CD14-positive monocyte (primary cell): ENCODE measurements at regions not wholly inside any gene's neighbourhood (a gene's known extent, or its start where the extent isn't known, plus 50 kb on each side); places are given as distances from the start of the nearest gene placed in this dataset.

Experiments
- DNase-seq, 3 donors: peaks; one replicate each; pipeline ENCODE4 v3.0.0-alpha.2; 2011 to 2022
- H2AFZ ChIP-seq: 2 replicates; pipeline ENCODE4 v1.6.0; 2012; ENCODE audit warnings: mild to moderate bottlenecking, low read depth, low read length, inconsistent platforms; ENCODE audit not compliant: insufficient read depth, poor library complexity, severe bottlenecking
- H3K27ac ChIP-seq, 2 donors: 1 replicate in 1 of 2; 2 replicates in 1 of 2; pipeline ENCODE4 v1.5.1; 2012 to 2013; ENCODE audit warnings: low read length in 2 of 2, control low read depth in 1 of 2, inconsistent platforms in 1 of 2, low read depth in 1 of 2, mild to moderate bottlenecking in 1 of 2
- H3K27me3 ChIP-seq, 2 donors: one replicate each; pipeline versions ENCODE4 v1.6.0 to v1.6.1; 2011 to 2013; ENCODE audit warnings: low read length in 2 of 2; ENCODE audit not compliant: control insufficient read depth in 2 of 2, insufficient read depth in 2 of 2
- H3K36me3 ChIP-seq, 2 donors: replicated peaks in 1 of 2; 1 replicate in 1 of 2; 2 replicates in 1 of 2; pipeline versions ENCODE4 v1.5.1 to v1.6.1; 2012 to 2013; ENCODE audit warnings: low read length in 2 of 2, control low read depth in 1 of 2, inconsistent platforms in 1 of 2, mild to moderate bottlenecking in 1 of 2; ENCODE audit not compliant: insufficient read depth in 2 of 2, control insufficient read depth in 1 of 2
- H3K4me1 ChIP-seq, 2 donors: 1 replicate in 1 of 2; 2 replicates in 1 of 2; pipeline versions ENCODE4 v1.5.1 to v1.6.1; 2012 to 2013; ENCODE audit warnings: low read length in 2 of 2, control low read depth in 1 of 2, inconsistent platforms in 1 of 2, mild to moderate bottlenecking in 1 of 2, moderate library complexity in 1 of 2; ENCODE audit not compliant: insufficient read depth in 2 of 2, control insufficient read depth in 1 of 2
- H3K4me2 ChIP-seq: replicated peaks from 2 replicates; pipeline ENCODE3; 2012; ENCODE audit warnings: low read length, moderate library complexity, mild to moderate bottlenecking; ENCODE audit not compliant: poor library complexity, severe bottlenecking; ENCODE audit errors: extremely low read depth
- H3K4me3 ChIP-seq, 3 experiments: fragments of 200-600 bp in 1 of 3; sonication (generic) in 1 of 3; replicated peaks in 1 of 3; 1 replicate in 2 of 3; 2 replicates in 1 of 3; pipeline ENCODE4 v1.5.1; 2011 to 2013; ENCODE audit warnings: low read length in 3 of 3, mild to moderate bottlenecking in 3 of 3, control low read depth in 2 of 3, low read depth in 2 of 3, inconsistent platforms in 1 of 3, moderate library complexity in 1 of 3
- H3K79me2 ChIP-seq: 2 replicates; pipeline ENCODE4 v1.6.0; 2012; ENCODE audit warnings: mild to moderate bottlenecking, control low read depth, inconsistent platforms, low read length, moderate library complexity; ENCODE audit not compliant: insufficient read depth
- H3K9ac ChIP-seq: 2 replicates; pipeline ENCODE4 v1.6.0; 2017; ENCODE audit warnings: low read length, mild to moderate bottlenecking; ENCODE audit not compliant: insufficient read depth, poor library complexity, severe bottlenecking
- H3K9me3 ChIP-seq, 2 donors: replicated peaks in 1 of 2; 1 replicate in 1 of 2; 2 replicates in 1 of 2; pipeline versions ENCODE4 v1.5.1 to v1.6.1; 2012 to 2013; ENCODE audit warnings: low read length in 2 of 2, control low read depth in 1 of 2; ENCODE audit not compliant: control insufficient read depth in 1 of 2, insufficient read depth in 1 of 2
- H4K20me1 ChIP-seq: 2 replicates; pipeline ENCODE4 v1.6.0; 2012; ENCODE audit warnings: mild to moderate bottlenecking, low read length, control low read depth, moderate library complexity; ENCODE audit not compliant: insufficient read depth
- H3K27ac Mint-ChIP-seq, 7 donors: one replicate each; pipeline ENCODE4 v1.8.0; 2020; ENCODE audit warnings: mild to moderate bottlenecking in 7 of 7, mixed read lengths in 7 of 7, moderate library complexity in 6 of 7, inconsistent platforms in 2 of 7
- H3K27me3 Mint-ChIP-seq, 3 donors: one replicate each; pipeline ENCODE4 v1.8.0; 2021 to 2022; ENCODE audit warnings: low read depth in 3 of 3, mild to moderate bottlenecking in 3 of 3, mixed read lengths in 3 of 3, moderate library complexity in 3 of 3, inconsistent platforms in 1 of 3
- H3K36me3 Mint-ChIP-seq, 2 donors: one replicate each; pipeline ENCODE4 v1.8.0; 2020; ENCODE audit warnings: mixed read lengths in 2 of 2, inconsistent platforms in 1 of 2, mild to moderate bottlenecking in 1 of 2
- H3K4me1 Mint-ChIP-seq: one replicate; pipeline ENCODE4 v1.8.0; 2020; ENCODE audit warnings: mild to moderate bottlenecking, mixed read lengths
- H3K4me3 Mint-ChIP-seq, 2 donors: one replicate each; pipeline ENCODE4 v1.8.0; 2020; ENCODE audit warnings: mild to moderate bottlenecking in 2 of 2, mixed read lengths in 2 of 2, moderate library complexity in 1 of 2
- H3K9me3 Mint-ChIP-seq, 7 donors: one replicate each; pipeline ENCODE4 v1.8.0; 2020 to 2022; ENCODE audit warnings: mixed read lengths in 7 of 7, mild to moderate bottlenecking in 6 of 7, moderate library complexity in 6 of 7, inconsistent platforms in 2 of 7
- CTCF ChIP-seq: fragments of 200-600 bp; IDR thresholded peaks from one replicate; pipeline ENCODE4 v1.8.0; 2022; ENCODE audit warnings: antibody characterized with exemption, mild to moderate bottlenecking
- WGBS: methylation state at CpG from one replicate; pipeline ENCODE4 v1.1.5; 2013; ENCODE audit warnings: missing lambda C conversion rate; ENCODE audit not compliant: insufficient coverage; 5-methylcytosine and 5-hydroxymethylcytosine counted together
- intact Hi-C, 2 donors: fragments of 100-400 bp; cut with micrococcal nuclease; formaldehyde crosslinking; loops; one replicate each; pipeline versions ENCODE4 v1.15.0 to v1.15.1; 2023

- Histone ChIP-seq H3K36me3 (no peaks in the 10 kb centered on the region), H4K20me1 (no peaks in the 10 kb centered on the region), H3K4me3 (no peak overlapping the region), H3K27me3 (no peaks in the 10 kb centered on the region), H3K9me3 (no peaks in the 10 kb centered on the region), H3K79me2 (no peaks in the 10 kb centered on the region), H3K27ac (no peak overlapping the region), H3K4me2 (no peak overlapping the region), H3K9ac (no peak overlapping the region), H2AFZ (no peak overlapping the region), H3K4me1 (no peaks in the 10 kb centered on the region)
- DNase-seq = no peak
- Mint-ChIP-seq H3K4me3 (no peak overlapping the region), H3K27me3 (peaks cover 0 to 3% (median 0%) of the 10 kb centered on the region in 3 donors), H3K27ac (no peak overlapping the region), H3K36me3 (no peaks in the 10 kb centered on the region), H3K9me3 (peaks cover 0 to 4% (median 0%) of the 10 kb centered on the region in 7 donors), H3K4me1 (no peaks in the 10 kb centered on the region)
- no CpG with 5 or more reads among the region's 3 CpGs for WGBS
- intact Hi-C loops = no loop called here
- no peak for TF ChIP-seq CTCF
Measured at GRCh38 chr18:44036501-44036900, 644.2 kb upstream of the SETBP1 start.

GRCh38 chr18:44039216-44039615, 641.5 kb upstream of the SETBP1 start:
- no peaks in the 10 kb centered on the region for H3K36me3 ChIP-seq
- no peaks in the 10 kb centered on the region for H4K20me1 ChIP-seq
- no peak overlapping the region for H3K4me3 ChIP-seq
- H3K27me3 ChIP-seq = no peaks in the 10 kb centered on the region
- H3K4me2 ChIP-seq = no peak overlapping the region
- no peaks in the 10 kb centered on the region for H3K9me3 ChIP-seq
- Mint-ChIP-seq H3K27ac (no peak overlapping the region), H3K4me3 (no peak overlapping the region), H3K27me3 (no peaks in the 10 kb centered on the region), H3K4me1 (no peaks in the 10 kb centered on the region), H3K9me3 (no peaks in the 10 kb centered on the region), H3K36me3 (no peaks in the 10 kb centered on the region)
- H3K4me1 ChIP-seq = no peaks in the 10 kb centered on the region
- TF ChIP-seq CTCF = no peak
- H3K79me2 ChIP-seq = no peaks in the 10 kb centered on the region
- H3K9ac ChIP-seq = no peak overlapping the region
- no peak overlapping the region for H3K27ac ChIP-seq
- DNase-seq = no peak
- intact Hi-C loops = no loop called here
- WGBS = no CpG with 5 or more reads among the region's 2 CpGs
- no peak overlapping the region for H2AFZ ChIP-seq
